SK-N-SH (cell line): ENCODE measurements at regions not wholly inside any gene's neighbourhood (a gene's known extent, or its start where the extent isn't known, plus 50 kb on each side); places are given as distances from the start of the nearest gene placed in this dataset.

Source experiments
- CTCF ChIA-PET: fragments of 300-600, 350-600 bp; formaldehyde crosslinking; extraction: SDS; loops from one replicate; lab custom pipeline; 2021; lab: Yijun Ruan, JAX
- POLR2A ChIA-PET: fragments of 350-600 bp; sonication (Branson Sonifier 250); formaldehyde crosslinking; extraction: SDS; loops from one replicate; lab custom pipeline; 2020; ENCODE audit warnings: antibody characterized with exemption, inconsistent platforms; lab: Yijun Ruan, JAX
- DNase-seq: peaks from one replicate; pipeline ENCODE4 v3.0.0; 2012
- H2AFZ ChIP-seq: fragments of 200-600 bp; sonication (generic); 2 replicates; pipeline ENCODE4 v1.8.1; 2016; ENCODE audit warnings: antibody characterized with exemption, mild to moderate bottlenecking, low read depth
- H3F3A ChIP-seq: fragments of 200-600 bp; sonication (generic); replicated peaks from 2 replicates; pipeline ENCODE3; 2016; ENCODE audit warnings: antibody characterized with exemption, mild to moderate bottlenecking; ENCODE audit not compliant: insufficient read depth
- H3K27ac ChIP-seq, 2 experiments: fragments of 200-500 bp in 1 of 2; fragments of 200-600 bp in 1 of 2; sonication (Bioruptor generic) in 1 of 2; sonication (generic), shearing (Covaris generic) in 1 of 2; 2 replicates each; pipeline versions ENCODE4 v1.5.1 to v1.6.1; 2014 to 2016; ENCODE audit warnings: low read depth in 2 of 2, inconsistent platforms in 1 of 2, low read length in 1 of 2, mild to moderate bottlenecking in 1 of 2, mixed read lengths in 1 of 2
- H3K27me3 ChIP-seq: fragments of 200-600 bp; sonication (generic), shearing (Covaris generic); 2 replicates; pipeline ENCODE4 v1.6.1; 2016; ENCODE audit warnings: mixed run types; ENCODE audit not compliant: insufficient read depth
- H3K36me3 ChIP-seq, 2 experiments: fragments of 200-500 bp in 1 of 2; fragments of 200-600 bp in 1 of 2; sonication (Bioruptor generic) in 1 of 2; sonication (generic) in 1 of 2; replicated peaks in 1 of 2; 2 replicates each; pipeline versions ENCODE3 to v1.5.1; 2014 to 2016; ENCODE audit warnings: low read length in 1 of 2, mild to moderate bottlenecking in 1 of 2; ENCODE audit not compliant: insufficient read depth in 2 of 2, control insufficient read depth in 1 of 2
- H3K4me1 ChIP-seq, 2 experiments: fragments of 200-500 bp in 1 of 2; fragments of 200-600 bp in 1 of 2; sonication (Bioruptor generic) in 1 of 2; sonication (generic), shearing (Covaris generic) in 1 of 2; 2 replicates each; pipeline versions ENCODE4 v1.5.1 to v1.6.1; 2014 to 2016; ENCODE audit warnings: low read depth in 1 of 2, low read length in 1 of 2, mixed run types in 1 of 2; ENCODE audit not compliant: insufficient read depth in 2 of 2, control insufficient read depth in 1 of 2
- H3K4me2 ChIP-seq: fragments of 200-600 bp; sonication (generic), shearing (Covaris generic); 2 replicates; pipeline ENCODE4 v1.6.1; 2017; ENCODE audit warnings: mixed run types
- H3K4me3 ChIP-seq, 2 experiments: fragments of 200-500 bp in 1 of 2; fragments of 200-600 bp in 1 of 2; sonication (Bioruptor generic) in 1 of 2; sonication (generic), shearing (Covaris generic) in 1 of 2; 2 replicates each; pipeline versions ENCODE4 v1.5.1 to v1.8.1; 2014 to 2016; ENCODE audit warnings: low read depth in 2 of 2, inconsistent platforms in 1 of 2, low read length in 1 of 2, mild to moderate bottlenecking in 1 of 2, mixed read lengths in 1 of 2, moderate library complexity in 1 of 2
- H3K79me2 ChIP-seq: fragments of 200-600 bp; sonication (generic); 2 replicates; pipeline ENCODE4 v1.8.1; 2017; ENCODE audit warnings: mild to moderate bottlenecking; ENCODE audit not compliant: insufficient read depth
- H3K9ac ChIP-seq: fragments of 200-600 bp; sonication (generic); 2 replicates; pipeline ENCODE4 v1.6.1; 2017; ENCODE audit warnings: mixed run types
- H3K9me2 ChIP-seq: fragments of 200-600 bp; sonication (generic); 2 replicates; pipeline ENCODE4 v1.6.1; 2017; ENCODE audit warnings: mixed run types
- H3K9me3 ChIP-seq: fragments of 200-600 bp; sonication (generic); 2 replicates; pipeline ENCODE4 v1.6.1; 2017; ENCODE audit warnings: mixed run types, mild to moderate bottlenecking, moderate library complexity
- H4K20me1 ChIP-seq: fragments of 200-600 bp; sonication (generic); 2 replicates; pipeline ENCODE4 v1.6.1; 2017; ENCODE audit warnings: mild to moderate bottlenecking, mixed run types; ENCODE audit not compliant: insufficient read depth
- CHD2 ChIP-seq: fragments of 150-350 bp; IDR thresholded peaks from 2 replicates; pipeline ENCODE4 v1.6.1; 2018; ENCODE audit warnings: low read length; ENCODE audit not compliant: partially characterized antibody
- CTCF ChIP-seq: fragments of 200-600 bp; sonication (generic); IDR thresholded peaks from 2 replicates; pipeline ENCODE4 v1.6.1; 2017; ENCODE audit warnings: antibody characterized with exemption, mild to moderate bottlenecking, moderate library complexity
- ELF1 ChIP-seq: IDR thresholded peaks from 2 replicates; pipeline ENCODE4 v1.4.0; 2012
- EP300 ChIP-seq, 2 experiments: IDR thresholded peaks; 2 replicates each; pipeline versions ENCODE4 v1.4.0 to v1.6.1; 2012; ENCODE audit warnings: borderline replicate concordance in 1 of 2, low read depth in 1 of 2, low read length in 1 of 2
- FOSL2 ChIP-seq: IDR thresholded peaks from 2 replicates; pipeline ENCODE4 v1.4.0; 2012; ENCODE audit warnings: low read depth, mild to moderate bottlenecking, moderate library complexity, borderline replicate concordance
- FOXJ3 ChIP-seq: sonication (generic); formaldehyde crosslinking; IDR thresholded peaks from 2 replicates; pipeline ENCODE4 v1.5.1; 2020; ENCODE audit warnings: mild to moderate bottlenecking, missing genetic modification reagents
- GATA2 ChIP-seq: sonication (generic); formaldehyde crosslinking; IDR thresholded peaks from 2 replicates; pipeline ENCODE4 v1.5.0; 2020; ENCODE audit warnings: mild to moderate bottlenecking, missing genetic modification reagents
- MAX ChIP-seq: IDR thresholded peaks from 2 replicates; pipeline ENCODE4 v1.4.0; 2012; ENCODE audit warnings: low read depth
- NFIC ChIP-seq: IDR thresholded peaks from 2 replicates; pipeline ENCODE4 v1.4.0; 2012; ENCODE audit warnings: borderline replicate concordance
- NRF1 ChIP-seq: IDR thresholded peaks from 2 replicates; pipeline ENCODE4 v1.6.1; 2012; ENCODE audit warnings: low read depth, mild to moderate bottlenecking, low read length
- RAD21 ChIP-seq: IDR thresholded peaks from 2 replicates; pipeline ENCODE4 v1.6.1; 2012; ENCODE audit warnings: mild to moderate bottlenecking, low read length
- RCOR1 ChIP-seq: fragments of 150-350 bp; IDR thresholded peaks from 2 replicates; pipeline ENCODE4 v1.6.1; 2017; ENCODE audit warnings: antibody characterized with exemption, low read length
- SIN3A ChIP-seq: IDR thresholded peaks from 2 replicates; pipeline ENCODE4 v1.6.1; 2012; ENCODE audit warnings: low read depth, mild to moderate bottlenecking, low read length, moderate library complexity, borderline replicate concordance
- SMC3 ChIP-seq: IDR thresholded peaks from 2 replicates; pipeline ENCODE4 v1.6.1; 2012; ENCODE audit warnings: low read depth, low read length, improper control_type of control experiment
- TAF1 ChIP-seq: IDR thresholded peaks from 2 replicates; pipeline ENCODE4 v1.6.1; 2012; ENCODE audit warnings: low read depth, mild to moderate bottlenecking, low read length, moderate library complexity, borderline replicate concordance
- TCF12 ChIP-seq: IDR thresholded peaks from 2 replicates; pipeline ENCODE4 v1.4.0; 2012
- USF2 ChIP-seq: fragments of 150-350 bp; IDR thresholded peaks from 2 replicates; pipeline ENCODE4 v1.6.1; 2017; ENCODE audit warnings: antibody characterized with exemption, low read length, low read depth, borderline replicate concordance
- YY1 ChIP-seq: IDR thresholded peaks from 2 replicates; pipeline ENCODE4 v1.4.0; 2012; ENCODE audit warnings: low read depth, mild to moderate bottlenecking
- ZBTB33 ChIP-seq: IDR thresholded peaks from 2 replicates; pipeline ENCODE4 v1.4.0; 2012; ENCODE audit warnings: low read depth, borderline replicate concordance
- WGBS: methylation state at CpG from one replicate; pipeline ENCODE4 v1.1.6; 2017; ENCODE audit warnings: low lambda C conversion rate; 5-methylcytosine and 5-hydroxymethylcytosine counted together
- TF ChIP-seq, protein P1 (sequence below): IDR thresholded peaks from 2 replicates; pipeline ENCODE4 v1.4.0; 2012; ENCODE audit warnings: low read depth, borderline replicate concordance
- TF ChIP-seq, protein P2 (sequence below): IDR thresholded peaks from 2 replicates; pipeline ENCODE4; 2012

DNA sequence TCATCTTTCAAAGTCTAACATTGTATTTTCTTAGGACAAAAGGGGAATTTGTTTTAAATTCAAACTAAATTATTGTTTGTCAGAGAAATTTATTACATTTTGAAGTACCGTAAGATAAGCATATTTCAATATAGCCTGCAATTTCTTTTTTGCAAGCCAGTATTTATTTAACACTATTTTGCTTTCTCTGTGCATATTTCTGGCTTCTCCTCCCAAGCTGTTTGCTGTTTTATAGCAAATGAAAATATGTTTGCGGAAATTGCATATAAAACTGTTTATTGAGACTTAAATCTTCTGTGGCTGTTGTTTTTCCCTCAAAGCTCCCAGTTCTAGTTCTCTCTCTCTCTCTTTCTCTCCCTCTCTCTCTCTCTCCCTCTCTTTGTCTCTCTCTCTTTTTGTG, 866.8 kb downstream of the FAM181B start:
- Histone ChIP-seq H3F3A (no peaks in the 10 kb centered on the region), H3K9ac (no peak overlapping the region), H3K79me2 (no peaks in the 10 kb centered on the region), H3K4me2 (no peak overlapping the region), H3K27me3 (no peaks in the 10 kb centered on the region), H3K9me3 (no peaks in the 10 kb centered on the region), H3K27ac (no peak overlapping the region), H3K9me2 (no peaks in the 10 kb centered on the region), H4K20me1 (no peaks in the 10 kb centered on the region), H3K36me3 (no peaks in the 10 kb centered on the region), H3K4me1 (no peaks in the 10 kb centered on the region), H2AFZ (no peak overlapping the region), H3K4me3 (no peak overlapping the region)
- 24% methylated on average over 2 of the region's 2 CpGs for WGBS
- CTCF ChIA-PET, result no interaction called here
- TF ChIP-seq, protein P1, sequence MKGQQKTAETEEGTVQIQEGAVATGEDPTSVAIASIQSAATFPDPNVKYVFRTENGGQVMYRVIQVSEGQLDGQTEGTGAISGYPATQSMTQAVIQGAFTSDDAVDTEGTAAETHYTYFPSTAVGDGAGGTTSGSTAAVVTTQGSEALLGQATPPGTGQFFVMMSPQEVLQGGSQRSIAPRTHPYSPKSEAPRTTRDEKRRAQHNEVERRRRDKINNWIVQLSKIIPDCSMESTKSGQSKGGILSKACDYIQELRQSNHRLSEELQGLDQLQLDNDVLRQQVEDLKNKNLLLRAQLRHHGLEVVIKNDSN, result no peak
- no peak for TF ChIP-seq SMC3
- TF ChIP-seq TCF12, result no peak
- no peak for TF ChIP-seq RCOR1
- TF ChIP-seq ELF1, result no peak
- no peak for TF ChIP-seq USF2
- TF ChIP-seq SIN3A, result no peak
- no peak for TF ChIP-seq EP300 (IDR thresholded peaks at IDR 0.05; ENCODE audit: borderline replicate concordance in 1 of 2, low read depth in 1 of 2, low read length in 1 of 2)
- no peak for TF ChIP-seq NFIC
- no peak for TF ChIP-seq NRF1
- no peak for TF ChIP-seq FOSL2
- no peak for TF ChIP-seq RAD21
- no peak for TF ChIP-seq ZBTB33
- no peak for TF ChIP-seq YY1
- DNase-seq, result no peak
- POLR2A ChIA-PET, result no interaction called here

GRCh38 chr11:81857386-81857785, 876.3 kb downstream of the FAM181B start:
- TF ChIP-seq, protein P1, result no peak
- no peak for TF ChIP-seq RAD21
- TF ChIP-seq CHD2, result no peak
- no peak for TF ChIP-seq FOXJ3 (CRISPR knock-in tag)
- TF ChIP-seq TAF1, result no peak
- no peak for TF ChIP-seq NRF1
- no peak for TF ChIP-seq TCF12
- TF ChIP-seq, protein P2, sequence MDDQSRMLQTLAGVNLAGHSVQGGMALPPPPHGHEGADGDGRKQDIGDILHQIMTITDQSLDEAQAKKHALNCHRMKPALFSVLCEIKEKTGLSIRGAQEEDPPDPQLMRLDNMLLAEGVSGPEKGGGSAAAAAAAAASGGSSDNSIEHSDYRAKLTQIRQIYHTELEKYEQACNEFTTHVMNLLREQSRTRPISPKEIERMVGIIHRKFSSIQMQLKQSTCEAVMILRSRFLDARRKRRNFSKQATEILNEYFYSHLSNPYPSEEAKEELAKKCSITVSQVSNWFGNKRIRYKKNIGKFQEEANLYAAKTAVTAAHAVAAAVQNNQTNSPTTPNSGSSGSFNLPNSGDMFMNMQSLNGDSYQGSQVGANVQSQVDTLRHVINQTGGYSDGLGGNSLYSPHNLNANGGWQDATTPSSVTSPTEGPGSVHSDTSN, result no peak
- no peak for TF ChIP-seq MAX
- no peak for TF ChIP-seq CTCF
- no peak for TF ChIP-seq FOSL2
- no peak for TF ChIP-seq GATA2
- no peak overlapping the region for H3K9ac ChIP-seq
- H4K20me1 ChIP-seq, result no peaks in the 10 kb centered on the region
- no peaks in the 10 kb centered on the region for H3K27me3 ChIP-seq
- CTCF ChIA-PET, result no interaction called here
- POLR2A ChIA-PET, result no interaction called here
- DNase-seq, result no peak
- no peaks in the 10 kb centered on the region for H3F3A ChIP-seq
- H3K4me2 ChIP-seq, result no peak overlapping the region
- H3K4me3 ChIP-seq, result no peak overlapping the region
- H3K36me3 ChIP-seq, result no peaks in the 10 kb centered on the region
- no peaks in the 10 kb centered on the region for H3K9me2 ChIP-seq
- no peaks in the 10 kb centered on the region for H3K79me2 ChIP-seq
- H3K27ac ChIP-seq, result no peak overlapping the region
- no peaks in the 10 kb centered on the region; the same call in 1 of the 2 replicates for H3K9me3 ChIP-seq
- no peaks in the 10 kb centered on the region for H3K4me1 ChIP-seq
- WGBS, result 7% methylated on average over 4 of the region's 4 CpGs
- H2AFZ ChIP-seq, result no peak overlapping the region
